Suprapubic skin (tissue), 4 donors: ENCODE measurements at regions not wholly inside any gene's neighbourhood (a gene's known extent, or its start where the extent isn't known, plus 50 kb on each side); places are given as distances from the start of the nearest gene placed in this dataset.

Experiments used
- DNase-seq, 2 donors: peaks; one replicate each; pipeline ENCODE4 v3.0.0-alpha.2; 2019; ENCODE audit warnings: low spot score in 2 of 2
- H3K27ac ChIP-seq: fragments of 200-600 bp; sonication (generic); one replicate; pipeline ENCODE4 v1.5.1; 2019
- H3K27me3 ChIP-seq: fragments of 200-600 bp; sonication (generic); one replicate; pipeline ENCODE4 v1.5.1; 2019
- H3K36me3 ChIP-seq: fragments of 200-600 bp; sonication (generic); one replicate; pipeline ENCODE4 v1.5.1; 2019
- H3K4me1 ChIP-seq: fragments of 200-600 bp; sonication (generic); one replicate; pipeline ENCODE4 v1.5.1; 2019
- H3K4me3 ChIP-seq: fragments of 200-600 bp; sonication (generic); one replicate; pipeline ENCODE4 v1.5.1; 2019; ENCODE audit warnings: mild to moderate bottlenecking
- H3K9me3 ChIP-seq: fragments of 200-600 bp; sonication (generic); one replicate; pipeline ENCODE4 v1.5.1; 2019
- CTCF ChIP-seq, 2 donors: fragments of 200-600 bp in 1 of 2; fragments of 450-650 bp in 1 of 2; sonication (generic) in 1 of 2; IDR thresholded peaks; one replicate each; pipeline ENCODE4 v1.5.1; 2016 to 2019; ENCODE audit warnings: antibody characterized with exemption in 2 of 2, mild to moderate bottlenecking in 1 of 2, moderate library complexity in 1 of 2
- EP300 ChIP-seq: sonication (generic); formaldehyde crosslinking; IDR thresholded peaks from one replicate; pipeline ENCODE4 v1.6.1; 2017; ENCODE audit warnings: antibody characterized with exemption
- POLR2A ChIP-seq, 2 donors: fragments of 450-650 bp; IDR thresholded peaks; one replicate each; pipeline ENCODE4 v1.6.1; 2017; ENCODE audit warnings: antibody characterized with exemption in 2 of 2, mild to moderate bottlenecking in 2 of 2, moderate library complexity in 2 of 2
- POLR2AphosphoS5 ChIP-seq, 3 donors: sonication (generic); formaldehyde crosslinking; IDR thresholded peaks; one replicate each; pipeline ENCODE4 v1.6.1; 2017; ENCODE audit warnings: antibody characterized with exemption in 3 of 3
- WGBS: methylation state at CpG from one replicate; pipeline ENCODE4 v1.1.5; 2018; 5-methylcytosine and 5-hydroxymethylcytosine counted together

- H3K4me3 ChIP-seq: no peak overlapping the region
- TF ChIP-seq EP300 (no peak), CTCF (IDR thresholded peaks at IDR 0.05) (no peak), POLR2A (IDR thresholded peaks at IDR 0.05) (no peak)
Observed at GRCh38 chr10:108471420-108471819, 1306.9 kb upstream of the SORCS1 start.

GRCh38 chr10:108469940-108470339 is 1305.4 kb upstream of the SORCS1 start:
- H3K4me3 ChIP-seq: no peak overlapping the region
- no peaks in the 10 kb centered on the region for H3K36me3 ChIP-seq
- no peaks in the 10 kb centered on the region for H3K9me3 ChIP-seq
- no peak overlapping the region for H3K27ac ChIP-seq
- TF ChIP-seq CTCF (IDR thresholded peaks at IDR 0.05) (no peak), POLR2A (IDR thresholded peaks at IDR 0.05) (no peak), EP300 (no peak), POLR2AphosphoS5 (IDR thresholded peaks at IDR 0.05) (no peak)
- 63% methylated on average over 3 of the region's 3 CpGs for WGBS
- peaks cover 10% of the 10 kb centered on the region for H3K27me3 ChIP-seq
- DNase-seq: no peak
- H3K4me1 ChIP-seq: peaks cover 10% of the 10 kb centered on the region

More at GRCh38 chr10:108471420-108471819, 1306.9 kb upstream of the SORCS1 start:
- Histone ChIP-seq H3K36me3 (no peaks in the 10 kb centered on the region), H3K27ac (no peak overlapping the region), H3K27me3 (peaks cover 2% of the 10 kb centered on the region), H3K4me1 (peaks cover 2% of the 10 kb centered on the region), H3K9me3 (no peaks in the 10 kb centered on the region)
- WGBS: 90% methylated on average over 1 of the region's 1 CpG
- no peak for DNase-seq

- H3K36me3 ChIP-seq: no peaks in the 10 kb centered on the region
- H3K4me3 ChIP-seq: peak overlapping the region; percentile 57
- H3K27ac ChIP-seq: no peak overlapping the region
- DNase-seq: peak; percentile 69 to 78
- peaks cover 10% of the 10 kb centered on the region for H3K4me1 ChIP-seq
- TF ChIP-seq CTCF (IDR thresholded peaks at IDR 0.05): no peak
- TF ChIP-seq POLR2AphosphoS5 (IDR thresholded peaks at IDR 0.05): no peak
- no peak for TF ChIP-seq EP300
- TF ChIP-seq POLR2A (IDR thresholded peaks at IDR 0.05): no peak
- no peaks in the 10 kb centered on the region for H3K9me3 ChIP-seq
- WGBS: 19% methylated on average over 12 of the region's 62 CpGs
- H3K27me3 ChIP-seq: peaks cover 10% of the 10 kb centered on the region
Observed at GRCh38 chr10:108465871-108466641, 1301.5 kb upstream of the SORCS1 start.

- WGBS: 94% methylated on average over 2 of the region's 2 CpGs
- DNase-seq: no peak
- peaks cover 10% of the 10 kb centered on the region for H3K4me1 ChIP-seq
- H3K27me3 ChIP-seq: peaks cover 10% of the 10 kb centered on the region
- no peak overlapping the region for H3K27ac ChIP-seq
- H3K36me3 ChIP-seq: no peaks in the 10 kb centered on the region
- TF ChIP-seq EP300 (no peak), POLR2A (IDR thresholded peaks at IDR 0.05) (no peak), POLR2AphosphoS5 (IDR thresholded peaks at IDR 0.05) (no peak), CTCF (IDR thresholded peaks at IDR 0.05) (no peak)
- H3K9me3 ChIP-seq: no peaks in the 10 kb centered on the region
- H3K4me3 ChIP-seq: no peak overlapping the region
Observed at GRCh38 chr10:108462005-108462404, 1297.5 kb upstream of the SORCS1 start.

GRCh38 chr10:108454793-108455192 is 1290.3 kb upstream of the SORCS1 start:
- no peak for DNase-seq
- Histone ChIP-seq H3K27me3 (no peaks in the 10 kb centered on the region), H3K36me3 (no peaks in the 10 kb centered on the region), H3K4me1 (no peaks in the 10 kb centered on the region), H3K27ac (peak overlapping the region; percentile 59), H3K9me3 (no peaks in the 10 kb centered on the region), H3K4me3 (no peak overlapping the region)
- TF ChIP-seq POLR2A (IDR thresholded peaks at IDR 0.05): no peak
- no peak for TF ChIP-seq POLR2AphosphoS5 (IDR thresholded peaks at IDR 0.05)
- no peak for TF ChIP-seq CTCF (IDR thresholded peaks at IDR 0.05)
- TF ChIP-seq EP300: no peak
